ENCODE measurements at regions not wholly inside any gene's neighbourhood (a gene's known extent, or its start where the extent isn't known, plus 50 kb on each side); places are given as distances from the start of the nearest gene placed in this dataset.

DNA sequence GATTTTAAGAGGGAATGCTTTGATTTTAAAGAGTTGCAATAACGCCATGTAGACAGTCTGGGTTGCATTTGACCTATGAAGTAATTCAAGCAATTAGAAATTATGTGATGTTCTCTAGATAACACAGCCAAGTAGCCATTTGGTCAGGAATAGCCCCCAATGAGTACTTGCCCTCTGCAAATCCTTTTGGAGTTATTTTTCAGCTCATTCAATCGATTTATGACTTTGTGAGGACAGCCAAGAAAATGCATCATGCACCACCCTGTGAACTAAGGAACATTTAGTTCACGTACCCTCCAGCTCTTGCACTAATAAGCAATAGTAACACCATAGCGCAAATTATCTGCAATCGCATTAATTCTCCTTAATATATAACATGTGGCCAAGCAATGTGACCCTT is 552.6 kb upstream of the INTU start:
- Histone ChIP-seq H3K4me1 (ENCODE audit: insufficient read depth, low read length) (no peaks in the 10 kb centered on the region), H3K79me2 (ENCODE audit: insufficient read depth, low read length) (no peaks in the 10 kb centered on the region), H3K4me3 (ENCODE audit: low read depth in 1 of 2, low read length in 2 of 2) (no peak overlapping the region), H3K4me2 (ENCODE audit: insufficient read depth, low read length) (no peak overlapping the region), H3K27ac (ENCODE audit: low read length) (no peak overlapping the region), H3K36me3 (ENCODE audit: insufficient read depth, low read length) (no peaks in the 10 kb centered on the region), H2AFZ (ENCODE audit: low read depth, low read length) (no peak overlapping the region), H3K9ac (ENCODE audit: low read depth, low read length) (no peak overlapping the region), H4K20me1 (ENCODE audit: insufficient read depth, low read length) (no peaks in the 10 kb centered on the region), H3K27me3 (ENCODE audit: insufficient read depth, low read length, poor library complexity) (no peaks in the 10 kb centered on the region), H3K9me3 (ENCODE audit: insufficient read depth, low read length, severe bottlenecking) (no peaks in the 10 kb centered on the region)
- ATAC-seq (ENCODE audit: insufficient read depth, low read depth) (no peak), DNase-seq (no peak)
- TF ChIP-seq CTCF (IDR thresholded peaks at IDR 0.05; ENCODE audit: borderline replicate concordance, extremely low read depth, low read length, poor library complexity, severe bottlenecking) (no peak), EZH2 (IDR thresholded peaks at IDR 0.05; ENCODE audit: borderline replicate concordance, low read depth, low read length, severe bottlenecking) (no peak)

DNA sequence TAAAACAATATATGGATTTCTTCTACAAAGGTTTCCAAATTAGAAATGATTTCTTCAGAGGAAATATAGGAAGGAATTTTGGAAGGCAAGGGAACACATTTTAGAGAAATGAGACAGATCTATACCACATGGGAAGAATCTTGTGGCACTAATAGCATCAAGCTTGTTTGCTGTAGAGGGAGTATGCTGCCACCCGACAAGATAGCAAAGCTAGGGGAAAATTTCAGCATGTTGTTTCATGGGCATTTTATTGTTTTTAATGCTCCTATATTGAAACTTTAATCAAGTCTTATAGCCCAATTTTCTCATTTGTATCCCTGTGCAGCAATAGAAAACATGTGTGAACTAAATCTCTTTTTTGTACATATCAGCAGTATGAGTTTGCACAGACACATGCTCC is 551.7 kb upstream of the INTU start:
- Histone ChIP-seq H3K79me2 (ENCODE audit: insufficient read depth, low read length) (no peaks in the 10 kb centered on the region), H3K27me3 (ENCODE audit: insufficient read depth, low read length, poor library complexity) (no peaks in the 10 kb centered on the region), H3K9ac (ENCODE audit: low read depth, low read length) (no peak overlapping the region), H3K4me3 (ENCODE audit: low read depth in 1 of 2, low read length in 2 of 2) (no peak overlapping the region), H3K9me3 (ENCODE audit: insufficient read depth, low read length, severe bottlenecking) (no peaks in the 10 kb centered on the region), H3K27ac (ENCODE audit: low read length) (no peak overlapping the region), H3K36me3 (ENCODE audit: insufficient read depth, low read length) (no peaks in the 10 kb centered on the region), H3K4me2 (ENCODE audit: insufficient read depth, low read length) (no peak overlapping the region), H2AFZ (ENCODE audit: low read depth, low read length) (no peak overlapping the region), H3K4me1 (ENCODE audit: insufficient read depth, low read length) (no peaks in the 10 kb centered on the region), H4K20me1 (ENCODE audit: insufficient read depth, low read length) (no peaks in the 10 kb centered on the region)
- DNase-seq (no peak), ATAC-seq (ENCODE audit: insufficient read depth, low read depth) (no peak)
- TF ChIP-seq EZH2 (IDR thresholded peaks at IDR 0.05; ENCODE audit: borderline replicate concordance, low read depth, low read length, severe bottlenecking) (no peak), CTCF (IDR thresholded peaks at IDR 0.05; ENCODE audit: borderline replicate concordance, extremely low read depth, low read length, poor library complexity, severe bottlenecking) (no peak)

- H3K27ac ChIP-seq (ENCODE audit: low read length): no peak overlapping the region
- TF ChIP-seq EZH2 (IDR thresholded peaks at IDR 0.05; ENCODE audit: borderline replicate concordance, low read depth, low read length, severe bottlenecking): no peak
- TF ChIP-seq CTCF (IDR thresholded peaks at IDR 0.05; ENCODE audit: borderline replicate concordance, extremely low read depth, low read length, poor library complexity, severe bottlenecking): no peak
- no peaks in the 10 kb centered on the region for H3K4me1 ChIP-seq (ENCODE audit: insufficient read depth, low read length)
- no peaks in the 10 kb centered on the region for H4K20me1 ChIP-seq (ENCODE audit: insufficient read depth, low read length)
- H3K27me3 ChIP-seq (ENCODE audit: insufficient read depth, low read length, poor library complexity): no peaks in the 10 kb centered on the region
- no peak overlapping the region for H3K4me3 ChIP-seq (ENCODE audit: low read depth in 1 of 2, low read length in 2 of 2)
- DNase-seq: no peak
- H3K9ac ChIP-seq (ENCODE audit: low read depth, low read length): no peak overlapping the region
- no peak overlapping the region for H3K4me2 ChIP-seq (ENCODE audit: insufficient read depth, low read length)
- no peak overlapping the region for H2AFZ ChIP-seq (ENCODE audit: low read depth, low read length)
- no peaks in the 10 kb centered on the region for H3K36me3 ChIP-seq (ENCODE audit: insufficient read depth, low read length)
- no peak for ATAC-seq (ENCODE audit: insufficient read depth, low read depth)
- H3K9me3 ChIP-seq (ENCODE audit: insufficient read depth, low read length, severe bottlenecking): peaks cover 9% of the 10 kb centered on the region
- no peaks in the 10 kb centered on the region for H3K79me2 ChIP-seq (ENCODE audit: insufficient read depth, low read length)
Observed at GRCh38 chr4:127082986-127083385, 549.8 kb upstream of the INTU start.

DNA sequence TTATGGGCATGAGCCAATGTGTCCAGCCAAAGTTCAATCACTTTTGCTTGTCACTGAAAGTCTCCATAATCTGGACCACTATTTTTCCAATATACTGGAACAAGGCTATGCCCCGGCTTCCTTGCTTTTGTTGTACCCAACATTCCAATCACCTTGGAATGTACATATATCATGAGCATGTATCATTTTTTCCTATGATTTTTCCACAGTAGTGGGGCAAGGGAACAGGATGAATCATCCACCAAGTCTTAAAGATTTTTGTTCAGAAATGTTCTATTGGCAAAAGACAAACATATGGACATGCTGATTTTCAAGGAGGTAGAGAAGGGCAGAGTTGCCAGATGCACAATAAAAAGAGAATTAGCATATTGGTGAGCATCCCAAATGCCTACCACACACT is 548.1 kb upstream of the INTU start:
- Histone ChIP-seq H3K9ac (ENCODE audit: low read depth, low read length) (no peak overlapping the region), H3K4me3 (ENCODE audit: low read depth in 1 of 2, low read length in 2 of 2) (no peak overlapping the region), H4K20me1 (ENCODE audit: insufficient read depth, low read length) (no peaks in the 10 kb centered on the region), H3K79me2 (ENCODE audit: insufficient read depth, low read length) (no peaks in the 10 kb centered on the region), H3K4me2 (ENCODE audit: insufficient read depth, low read length) (no peak overlapping the region), H3K27ac (ENCODE audit: low read length) (no peak overlapping the region), H3K9me3 (ENCODE audit: insufficient read depth, low read length, severe bottlenecking) (peaks cover 9% of the 10 kb centered on the region), H2AFZ (ENCODE audit: low read depth, low read length) (no peak overlapping the region), H3K36me3 (ENCODE audit: insufficient read depth, low read length) (no peaks in the 10 kb centered on the region), H3K4me1 (ENCODE audit: insufficient read depth, low read length) (no peaks in the 10 kb centered on the region), H3K27me3 (ENCODE audit: insufficient read depth, low read length, poor library complexity) (no peaks in the 10 kb centered on the region)
- no peak for ATAC-seq (ENCODE audit: insufficient read depth, low read depth)
- no peak for DNase-seq
- no peak for TF ChIP-seq CTCF (IDR thresholded peaks at IDR 0.05; ENCODE audit: borderline replicate concordance, extremely low read depth, low read length, poor library complexity, severe bottlenecking)
- no peak for TF ChIP-seq EZH2 (IDR thresholded peaks at IDR 0.05; ENCODE audit: borderline replicate concordance, low read depth, low read length, severe bottlenecking)
